HT1080 (cell line): ENCODE measurements at regions not wholly inside any gene's neighbourhood (a gene's known extent, or its start where the extent isn't known, plus 50 kb on each side); places are given as distances from the start of the nearest gene placed in this dataset.

Source experiments
- DNase-seq: peaks from one replicate; pipeline ENCODE4 v3.0.0-alpha.2; 2015; ENCODE audit warnings: low read depth

GRCh38 chr5:31049461-31049860 lies 144.0 kb upstream of the CDH6 start:
- DNase-seq = no peak

- no peak for DNase-seq
These were observed 144.9 kb upstream of the CDH6 start for GRCh38 chr5:31048282-31049270.

DNA sequence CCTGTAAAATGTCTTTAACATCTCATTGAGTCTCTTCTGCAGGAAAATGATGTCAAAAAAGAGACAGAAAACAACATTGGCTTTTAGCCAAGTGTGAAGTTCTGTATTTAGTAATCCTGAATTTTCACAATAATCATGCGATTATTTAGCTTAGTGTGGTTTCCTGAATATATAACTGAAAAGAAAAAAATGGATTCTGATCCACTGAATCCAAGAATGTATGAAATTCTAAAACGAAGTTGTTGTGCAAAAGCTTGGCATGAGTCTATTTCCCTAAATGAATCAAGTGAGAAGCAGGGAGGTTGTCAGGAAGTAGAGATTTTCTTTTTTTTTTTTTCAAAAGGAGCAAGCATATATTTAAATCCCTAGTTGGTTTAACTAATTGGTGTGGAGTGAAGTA lies 145.9 kb upstream of the CDH6 start:
- no peak for DNase-seq

GRCh38 chr5:31047007-31047406 lies 146.5 kb upstream of the CDH6 start:
- no peak for DNase-seq

DNA sequence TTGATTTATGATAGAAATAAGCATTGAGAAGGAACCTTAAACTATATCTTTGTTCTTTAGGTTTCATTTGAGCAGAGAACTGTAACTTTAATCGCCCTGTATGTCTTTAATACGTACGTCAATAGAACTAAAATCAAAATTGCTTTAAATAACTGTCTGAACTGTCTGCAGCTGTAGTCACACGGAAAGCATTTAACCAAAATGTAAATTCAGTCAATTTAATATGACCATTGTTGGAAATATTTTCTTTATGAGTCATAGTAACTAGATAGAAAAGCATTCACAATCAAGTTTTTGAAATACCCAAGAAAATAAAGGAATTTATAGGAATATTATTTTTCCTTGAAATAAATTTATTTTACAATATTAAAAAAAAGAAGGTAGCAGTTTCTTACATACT lies 157.1 kb upstream of the CDH6 start:
- no peak for DNase-seq

DNA sequence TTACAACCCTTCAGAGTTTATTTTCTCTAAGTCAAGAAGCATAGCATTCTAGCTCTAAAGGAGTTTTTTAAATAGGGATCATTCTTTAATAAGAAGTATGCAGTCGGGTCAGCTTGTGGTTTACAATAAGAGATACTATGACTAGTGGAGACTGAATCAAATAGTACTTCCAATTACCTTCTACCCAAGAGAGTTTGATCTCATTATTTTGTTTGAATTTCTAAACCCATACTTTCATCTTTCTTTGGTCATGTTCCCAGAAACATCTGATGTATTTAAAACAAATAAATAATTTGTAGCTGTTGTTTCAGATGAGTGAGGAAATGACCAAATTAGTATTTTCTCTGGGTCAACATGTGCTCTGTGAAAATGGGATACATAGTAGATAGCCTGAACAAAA lies 160.2 kb upstream of the CDH6 start:
- DNase-seq = no peak

DNA sequence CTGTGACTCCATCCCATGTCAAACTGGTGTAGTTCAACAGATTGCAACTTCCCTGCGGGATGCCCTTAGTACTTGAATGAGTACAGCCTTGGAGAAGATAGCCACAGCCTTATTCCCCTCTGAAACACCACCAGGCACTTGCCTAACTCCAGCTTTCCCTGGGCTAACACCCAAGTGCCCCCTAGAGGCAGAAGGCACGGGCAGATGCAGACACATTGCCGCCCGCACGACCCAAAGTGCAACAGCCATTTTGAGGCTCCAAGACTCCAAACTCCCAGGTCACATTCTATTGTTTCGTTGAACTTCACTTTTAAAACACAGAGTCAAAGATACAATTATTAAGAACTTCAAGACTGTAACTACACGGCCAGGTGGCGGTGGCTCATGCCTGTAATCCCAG lies 163.6 kb upstream of the CDH6 start:
- peak; percentile 1 for DNase-seq

GRCh38 chr5:31027721-31028120 lies 165.8 kb upstream of the CDH6 start:
- DNase-seq = no peak

- no peak for DNase-seq
These were observed 170.4 kb upstream of the CDH6 start for GRCh38 chr5:31023105-31023504.

DNA sequence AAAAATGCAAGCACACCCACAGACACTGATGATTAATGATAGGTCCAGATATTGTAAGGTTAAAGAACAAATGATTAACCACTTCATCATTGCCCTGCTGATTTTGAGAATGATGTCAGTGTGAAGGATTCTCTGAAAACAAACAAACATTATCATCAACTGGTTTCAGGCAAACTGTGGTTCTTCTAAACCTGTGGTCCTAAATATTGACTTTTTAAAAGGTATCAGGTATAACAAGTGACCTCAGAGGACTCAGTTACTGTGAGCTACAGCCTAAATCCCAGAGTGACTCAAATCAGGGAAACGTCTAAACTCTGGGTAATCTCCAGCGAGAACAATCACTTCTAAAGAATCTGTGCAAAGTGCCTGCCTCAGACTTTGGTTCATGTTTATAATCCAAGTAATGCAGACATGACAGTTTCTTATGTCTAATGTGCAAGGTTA lies 172.3 kb upstream of the CDH6 start:
- DNase-seq = no peak

- DNase-seq = no peak
These were observed 185.3 kb upstream of the CDH6 start for GRCh38 chr5:31008231-31008630.

- no peak for DNase-seq
These were observed 185.8 kb upstream of the CDH6 start for GRCh38 chr5:31007672-31008071.

DNA sequence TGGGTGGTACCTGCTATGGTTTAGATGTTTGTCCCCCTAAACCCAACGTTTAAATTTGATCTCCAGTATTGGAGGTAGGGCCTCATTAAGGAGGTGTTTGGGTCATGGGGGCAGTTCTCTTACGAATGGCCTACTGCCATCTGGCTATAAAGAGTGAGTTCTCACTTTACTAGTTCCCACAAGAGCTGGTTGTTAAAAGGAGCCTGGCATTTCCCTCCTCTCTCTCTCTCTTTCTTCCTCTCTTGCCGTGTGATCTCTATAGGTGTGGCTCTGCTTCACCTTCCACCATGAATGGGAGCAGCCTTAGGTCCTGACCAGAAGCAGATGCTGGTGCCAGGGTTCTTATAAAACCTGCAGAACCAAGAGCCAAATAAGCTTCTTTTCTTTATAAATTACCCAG lies 193.2 kb upstream of the CDH6 start:
- DNase-seq = no peak

GRCh38 chr5:30997681-30998080 lies 195.8 kb upstream of the CDH6 start:
- DNase-seq = no peak

DNA sequence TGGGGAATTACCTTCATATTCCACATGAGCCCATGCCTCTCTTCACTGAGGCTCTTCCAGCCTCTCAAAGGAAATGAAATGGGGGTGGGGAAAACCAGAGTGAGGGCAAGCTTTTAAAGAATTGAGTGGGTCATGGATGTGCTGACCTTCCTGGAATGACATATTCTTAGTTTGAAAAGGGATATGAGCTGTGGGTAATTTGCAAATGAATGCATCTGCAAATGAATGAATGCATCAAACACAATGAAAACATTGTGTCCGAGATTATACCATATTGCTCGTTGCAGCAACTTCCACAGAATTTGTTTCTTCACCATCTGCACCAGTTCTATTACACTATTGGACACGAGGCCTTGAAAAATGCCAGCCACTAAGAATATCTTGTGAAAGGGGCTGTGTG lies 198.6 kb upstream of the CDH6 start:
- DNase-seq = no peak

GRCh38 chr5:30994176-30994575 lies 199.3 kb upstream of the CDH6 start:
- DNase-seq = no peak

DNA sequence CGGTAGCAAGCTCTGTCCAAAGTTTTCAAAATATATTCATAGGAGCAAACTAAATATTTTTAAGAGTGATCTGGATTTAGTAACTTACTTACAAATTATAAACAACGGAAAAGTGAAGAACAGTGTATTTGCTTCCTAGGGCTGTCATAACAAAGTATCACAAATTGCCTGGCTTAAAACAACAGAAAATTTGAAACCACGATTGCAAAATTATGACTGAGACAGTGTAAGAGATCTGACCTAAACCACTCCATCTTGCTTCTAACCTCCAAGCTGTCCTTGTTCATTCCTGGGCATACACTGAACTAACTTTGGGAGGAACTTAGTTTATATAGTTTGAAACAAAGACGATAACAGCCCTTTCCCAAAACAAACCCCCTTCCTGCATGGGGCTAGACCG lies 202.0 kb upstream of the CDH6 start:
- DNase-seq = no peak

GRCh38 chr5:30981576-30981975 lies 211.9 kb upstream of the CDH6 start:
- no peak for DNase-seq

DNA sequence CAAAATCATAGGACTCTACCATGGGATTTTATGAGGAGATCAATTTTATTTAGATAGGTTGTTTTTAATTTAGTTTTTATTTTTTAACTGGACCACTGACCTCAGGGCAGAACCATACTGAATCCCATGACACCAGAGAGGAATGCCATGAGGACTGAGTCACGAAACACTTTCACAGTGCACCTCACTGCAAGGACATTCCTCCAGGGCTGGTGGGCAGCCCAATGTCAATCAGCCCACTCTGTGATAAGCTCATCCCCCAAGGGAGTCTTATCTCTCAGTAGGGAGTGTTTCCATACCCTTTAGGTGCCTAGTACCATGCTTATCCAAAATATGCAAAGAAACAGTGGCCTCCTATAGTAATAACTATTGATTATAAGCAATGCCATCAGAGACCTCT lies 224.5 kb upstream of the CDH6 start:
- DNase-seq = no peak

DNA sequence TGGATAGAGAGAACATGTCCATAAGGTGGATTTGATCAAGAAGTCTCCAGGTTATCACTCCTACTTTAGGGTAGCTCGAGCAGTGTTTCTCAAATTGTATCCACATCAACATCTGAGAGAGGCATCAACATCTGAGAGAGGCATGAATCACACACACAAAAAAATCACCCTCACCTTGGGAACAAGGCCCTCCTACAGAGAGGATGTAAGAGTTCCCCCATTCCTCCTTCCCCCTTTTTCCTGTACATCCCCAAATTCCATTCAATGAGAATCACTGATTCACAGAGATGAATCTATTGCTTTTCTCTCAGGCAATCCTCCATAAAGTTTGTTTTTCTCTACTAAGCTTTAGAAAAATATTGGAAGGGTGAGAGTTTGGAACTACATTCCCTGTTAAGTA lies 233.4 kb upstream of the CDH6 start:
- no peak for DNase-seq

DNA sequence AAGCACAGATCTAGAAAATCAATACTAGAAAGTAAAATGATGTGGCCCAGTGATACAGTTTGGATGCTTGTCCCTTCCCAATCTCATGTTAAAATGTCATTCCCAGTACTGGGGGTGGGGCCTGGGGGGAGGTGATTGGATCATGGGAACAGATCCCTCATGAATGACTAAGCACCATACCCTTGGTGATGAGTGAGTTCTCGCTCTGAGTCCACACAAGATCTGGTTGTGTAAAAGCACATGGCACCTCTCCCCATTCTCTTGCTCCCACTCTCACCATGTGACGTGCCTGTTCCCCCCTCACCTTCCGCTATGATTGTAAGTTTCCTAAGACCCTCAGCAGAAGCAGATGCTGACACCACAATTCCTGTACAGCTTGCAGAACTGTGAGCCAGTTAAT lies 234.2 kb upstream of the CDH6 start:
- DNase-seq = peak; percentile 40

GRCh38 chr5:30957591-30957990 lies 235.9 kb upstream of the CDH6 start:
- no peak for DNase-seq

- DNase-seq = no peak
These were observed 237.2 kb upstream of the CDH6 start for GRCh38 chr5:30956251-30956650.
